K562 (cell line): ENCODE measurements at regions not wholly inside any gene's neighbourhood (a gene's known extent, or its start where the extent isn't known, plus 50 kb on each side); places are given as distances from the start of the nearest gene placed in this dataset.

ENCODE experiments used
- ATAC-seq: fragments of 200-7000 bp; cut with Tn5 transposase; 3 replicates; pipeline ENCODE4 v1.9.1; 2020; ENCODE audit warnings: moderate library complexity
- BruUV-seq: library from RNA; stranded (reverse); fragments of 400-500 nt; replicated peaks from 2 replicates; lab custom pipeline; 2021; lab: Mats Ljungman, UMichigan
- CTCF ChIA-PET: fragments of 300-600 bp; formaldehyde crosslinking; extraction: SDS; loops from one replicate; lab custom pipeline; 2021; ENCODE audit warnings: low intra/inter-chr PET ratio; lab: Yijun Ruan, JAX
- POLR2A ChIA-PET: fragments of 300-600, 350-650 bp; sonication (Branson Sonifier 250); formaldehyde crosslinking; extraction: SDS; loops from one replicate; lab custom pipeline; 2021; ENCODE audit warnings: antibody characterized with exemption, inconsistent platforms; lab: Yijun Ruan, JAX
- DNase-seq, 4 experiments: peaks; one replicate each; pipeline versions ENCODE4 v3.0.0 to v3.0.0-alpha.2; 2011 to 2018; ENCODE audit warnings: low spot score in 3 of 4, mixed read lengths in 3 of 4; ENCODE audit errors: extremely low read depth in 1 of 4
- FAIRE-seq: peaks from 2 replicates; lab custom pipeline; 2011; peaks lifted over from hg19 to GRCh38; lab: Jason Lieb, UNC
- H2AFZ ChIP-seq: 2 replicates; pipeline ENCODE4 v1.6.0; 2011; ENCODE audit warnings: low read depth, low read length, control low read depth, inconsistent platforms
- H3K27ac ChIP-seq: fragments of 200-600 bp; 3 replicates; pipeline ENCODE4 v1.8.0; 2011; ENCODE audit warnings: low read depth, mild to moderate bottlenecking, control low read depth, inconsistent platforms, low read length, moderate library complexity, mixed read lengths; ENCODE audit errors: extremely low read depth
- H3K27me3 ChIP-seq, 2 experiments: fragments of 300-600 bp in 1 of 2; 2 replicates in 1 of 2; 3 replicates in 1 of 2; pipeline versions ENCODE4 v1.6.0 to v1.8.0; 2011; ENCODE audit warnings: inconsistent platforms in 2 of 2, low read length in 2 of 2, mild to moderate bottlenecking in 1 of 2, mixed read lengths in 1 of 2, moderate library complexity in 1 of 2; ENCODE audit not compliant: control insufficient read depth in 2 of 2, insufficient read depth in 2 of 2
- H3K36me3 ChIP-seq: fragments of 300-600 bp; 3 replicates; pipeline ENCODE4 v1.8.0; 2011; ENCODE audit warnings: mild to moderate bottlenecking, low read length, inconsistent platforms; ENCODE audit not compliant: control insufficient read depth, insufficient read depth
- H3K4me1 ChIP-seq, 2 experiments: fragments of 200-600 bp in 1 of 2; replicated peaks in 1 of 2; 2 replicates in 1 of 2; 3 replicates in 1 of 2; pipeline versions ENCODE4 v1.5.1 to v1.8.0; 2011; ENCODE audit warnings: inconsistent platforms in 2 of 2, low read length in 2 of 2, mild to moderate bottlenecking in 1 of 2, mixed read lengths in 1 of 2, moderate library complexity in 1 of 2; ENCODE audit not compliant: control insufficient read depth in 2 of 2, insufficient read depth in 2 of 2
- H3K4me2 ChIP-seq: 2 replicates; pipeline ENCODE4 v1.6.1; 2011; ENCODE audit warnings: low read length, control low read depth, inconsistent platforms, mixed read lengths; ENCODE audit not compliant: insufficient read depth
- H3K4me3 ChIP-seq: fragments of 200-600 bp; sonication (generic), shearing (Covaris generic); 2 replicates; pipeline ENCODE4 v1.5.1; 2016; ENCODE audit warnings: control low read depth, inconsistent platforms
- H3K79me2 ChIP-seq: fragments of 200-600 bp; 3 replicates; pipeline ENCODE4 v1.8.0; 2011; ENCODE audit warnings: low read length, inconsistent platforms; ENCODE audit not compliant: control insufficient read depth, insufficient read depth
- H3K9ac ChIP-seq, 2 experiments: 2 replicates each; pipeline versions ENCODE4 v1.6.0 to v1.6.1; 2011; ENCODE audit warnings: low read depth in 2 of 2, low read length in 2 of 2, control low read depth in 1 of 2, inconsistent platforms in 1 of 2, mild to moderate bottlenecking in 1 of 2, mixed read lengths in 1 of 2; ENCODE audit not compliant: insufficient read depth in 1 of 2
- H3K9me1 ChIP-seq: one replicate; pipeline ENCODE4 v1.6.0; 2011; ENCODE audit warnings: inconsistent platforms, mild to moderate bottlenecking, low read length, moderate library complexity; ENCODE audit not compliant: control insufficient read depth, insufficient read depth
- H3K9me3 ChIP-seq: replicated peaks from 2 replicates; pipeline ENCODE4 v1.5.1; 2011; ENCODE audit warnings: low read depth, low read length, inconsistent platforms; ENCODE audit not compliant: control insufficient read depth, insufficient read depth
- H4K20me1 ChIP-seq: replicated peaks from 2 replicates; pipeline ENCODE4 v1.6.1; 2011; ENCODE audit warnings: low read length, inconsistent platforms, mixed read lengths; ENCODE audit not compliant: control insufficient read depth, insufficient read depth
- CBX8 ChIP-seq: fragments of 200-600 bp; sonication (generic); IDR thresholded peaks from 2 replicates; pipeline ENCODE4 v1.6.1; 2012; ENCODE audit warnings: borderline replicate concordance, mixed run types, low read depth, mild to moderate bottlenecking, moderate library complexity, mixed read lengths, low read length, control low read depth, inconsistent platforms; ENCODE audit not compliant: poor library complexity, severe bottlenecking; ENCODE audit errors: extremely low read depth
- CEBPZ ChIP-seq: fragments of 150-350 bp; IDR thresholded peaks from 2 replicates; pipeline ENCODE4 v1.6.1; 2014; ENCODE audit warnings: low read depth, mild to moderate bottlenecking, low read length, borderline replicate concordance
- FOXJ2 ChIP-seq: fragments of 200-800 bp; sonication (Bioruptor generic); IDR thresholded peaks from 2 replicates; pipeline ENCODE4 v1.6.1; 2016; ENCODE audit warnings: missing genetic modification characterization, missing compliant biosample characterization
- GABPB2 ChIP-seq: fragments of 250-450 bp; sonication (Bioruptor Pico); conservative IDR thresholded peaks from 2 replicates; pipeline ENCODE4 v1.5.1; 2021; ENCODE audit warnings: mild to moderate bottlenecking
- HNRNPUL1 ChIP-seq: fragments of 200-400 bp; formaldehyde crosslinking; IDR thresholded peaks from 2 replicates; pipeline ENCODE4 v1.6.1; 2017; ENCODE audit warnings: low read length
- HOMEZ ChIP-seq: fragments of 250-450 bp; sonication (Bioruptor Pico); IDR thresholded peaks from 2 replicates; pipeline ENCODE4 v1.4.0; 2020; ENCODE audit warnings: mild to moderate bottlenecking, moderate library complexity
- NFATC3 ChIP-seq: fragments of 450-650 bp; IDR thresholded peaks from 2 replicates; pipeline ENCODE4 v1.6.1; 2017; ENCODE audit warnings: mild to moderate bottlenecking
- SETDB1 ChIP-seq: IDR thresholded peaks from one replicate; pipeline ENCODE4 v1.6.1; 2012; ENCODE audit warnings: low read length, control low read depth, inconsistent platforms
- ZNF830 ChIP-seq: fragments of 250-450 bp; sonication (Bioruptor Pico); IDR thresholded peaks from 2 replicates; pipeline ENCODE4 v1.5.0; 2021; ENCODE audit warnings: mild to moderate bottlenecking
- WGBS: fragments of 100-300 bp; shearing (Covaris generic); methylation state at CpG from one replicate; pipeline ENCODE4 v1.1.6; 2016; ENCODE audit warnings: low coverage, mixed read lengths; ENCODE audit not compliant: insufficient coverage; ENCODE audit errors: missing lambda C conversion rate; 5-methylcytosine and 5-hydroxymethylcytosine counted together
- in situ Hi-C: fragments of 300-500 bp; cut with MboI; formaldehyde crosslinking; loops from 4 replicates; pipeline ENCODE4 v1.15.0; 2018; ENCODE audit warnings: inconsistent platforms, mixed read lengths
- intact Hi-C: fragments of 100-400 bp; cut with micrococcal nuclease; formaldehyde crosslinking; loops from 2 replicates; pipeline ENCODE4 v1.14.2; 2022
- TF ChIP-seq, protein P1 (sequence below): fragments of 450-650 bp; formaldehyde crosslinking; IDR thresholded peaks from 2 replicates; pipeline ENCODE4 v1.4.0; 2020; ENCODE audit warnings: mild to moderate bottlenecking, moderate library complexity

- DNase-seq (no peak), ATAC-seq (no peak), FAIRE-seq (no peak)
- Histone ChIP-seq H3K9me3 (no peaks in the 10 kb centered on the region), H3K79me2 (no peaks in the 10 kb centered on the region), H3K9ac (no peak overlapping the region), H3K4me1 (peaks cover 0 to 3% of the 10 kb centered on the region in 2 experiments; a peak in 1 of 5 replicates), H3K27ac (no peak overlapping the region), H3K9me1 (no peaks in the 10 kb centered on the region), H4K20me1 (no peaks in the 10 kb centered on the region), H2AFZ (no peak overlapping the region), H3K27me3 (peaks cover 4 to 28% of the 10 kb centered on the region in 2 experiments; a peak in 2 of 5 replicates), H3K4me2 (no peak overlapping the region), H3K36me3 (no peaks in the 10 kb centered on the region), H3K4me3 (no peak overlapping the region)
- in situ Hi-C loops (no loop called here), intact Hi-C loops (no loop called here)
- BruUV-seq = no TSS peak
- ChIA-PET CTCF (no interaction called here), POLR2A (no interaction called here)
- TF ChIP-seq FOXJ2 (no peak), GABPB2 (no peak), CEBPZ (no peak), HOMEZ (CRISPR knock-in tag) (no peak), NFATC3 (no peak), HNRNPUL1 (no peak), CBX8 (no peak), SETDB1 (no peak), ZNF830 (CRISPR knock-in tag) (no peak)
- TF ChIP-seq, protein P1, sequence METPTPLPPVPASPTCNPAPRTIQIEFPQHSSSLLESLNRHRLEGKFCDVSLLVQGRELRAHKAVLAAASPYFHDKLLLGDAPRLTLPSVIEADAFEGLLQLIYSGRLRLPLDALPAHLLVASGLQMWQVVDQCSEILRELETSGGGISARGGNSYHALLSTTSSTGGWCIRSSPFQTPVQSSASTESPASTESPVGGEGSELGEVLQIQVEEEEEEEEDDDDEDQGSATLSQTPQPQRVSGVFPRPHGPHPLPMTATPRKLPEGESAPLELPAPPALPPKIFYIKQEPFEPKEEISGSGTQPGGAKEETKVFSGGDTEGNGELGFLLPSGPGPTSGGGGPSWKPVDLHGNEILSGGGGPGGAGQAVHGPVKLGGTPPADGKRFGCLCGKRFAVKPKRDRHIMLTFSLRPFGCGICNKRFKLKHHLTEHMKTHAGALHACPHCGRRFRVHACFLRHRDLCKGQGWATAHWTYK (CRISPR knock-in tag) = no peak
- WGBS = 1% methylated on average over 9 of the region's 21 CpGs
Observed at GRCh38 chrX:499870-500364, 113.2 kb upstream of the PPP2R3B start.
